ENCODE measurements at regions not wholly inside any gene's neighbourhood (a gene's known extent, or its start where the extent isn't known, plus 50 kb on each side); places are given as distances from the start of the nearest gene placed in this dataset. TPM values are rescaled to one million over a fixed set of nuclear protein-coding genes. Genes with fewer than 3 reads are reported as not detected.

- H4K20me1 ChIP-seq (ENCODE audit: insufficient read depth, low read length) = no peaks in the 10 kb centered on the region
- no peak overlapping the region for H3K4me3 ChIP-seq (replicated peaks in 1 of 3; ENCODE audit: low read depth in 2 of 3, low read length in 3 of 3)
- TF ChIP-seq CTCF (IDR thresholded peaks at IDR 0.05) = no peak
- Mint-ChIP-seq H3K27me3 (ENCODE audit: low read depth in 3 of 3) (peaks cover 0 to 4% (median 2%) of the 10 kb centered on the region in 3 donors), H3K9me3 (peaks cover 0 to 4% (median under 1%) of the 10 kb centered on the region in 7 donors), H3K4me1 (peaks cover 25% of the 10 kb centered on the region), H3K27ac (no peak overlapping the region), H3K36me3 (no peaks in the 10 kb centered on the region), H3K4me3 (no peak overlapping the region)
- no peak overlapping the region for H3K9ac ChIP-seq (ENCODE audit: insufficient read depth, low read length, poor library complexity, severe bottlenecking)
- WGBS (ENCODE audit: insufficient coverage) = 88% methylated on average over 1 of the region's 4 CpGs
- no peaks in the 10 kb centered on the region for H3K36me3 ChIP-seq (replicated peaks in 1 of 2; ENCODE audit: control insufficient read depth in 1 of 2, insufficient read depth in 2 of 2, low read length in 2 of 2)
- H3K4me1 ChIP-seq (ENCODE audit: control insufficient read depth in 1 of 2, insufficient read depth in 2 of 2, low read length in 2 of 2) = peaks cover 16 to 25% of the 10 kb centered on the region in 2 donors
- no peak overlapping the region for H3K4me2 ChIP-seq (replicated peaks; ENCODE audit: extremely low read depth, low read length, poor library complexity, severe bottlenecking)
- H3K79me2 ChIP-seq (ENCODE audit: insufficient read depth, low read length) = no peaks in the 10 kb centered on the region
- DNase-seq = no peak
- H3K27me3 ChIP-seq (ENCODE audit: control insufficient read depth in 2 of 2, insufficient read depth in 2 of 2, low read length in 2 of 2) = no peaks in the 10 kb centered on the region
- H2AFZ ChIP-seq (ENCODE audit: insufficient read depth, low read depth, low read length, poor library complexity, severe bottlenecking) = no peak overlapping the region
- intact Hi-C loops (cut with micrococcal nuclease) = loop anchor here in 1 of 2 donors (10.0 kb wide), 1 partner anchor 137 kb away; no protein-coding TSS in a partner anchor
- H3K9me3 ChIP-seq (replicated peaks in 1 of 2; ENCODE audit: control insufficient read depth in 1 of 2, insufficient read depth in 1 of 2, low read length in 2 of 2) = no peaks in the 10 kb centered on the region
- no peak overlapping the region for H3K27ac ChIP-seq (ENCODE audit: low read depth in 1 of 2, low read length in 2 of 2)
Measured at GRCh38 chr15:68001811-68002210, 52.3 kb upstream of the PIAS1 start.

GRCh38 chr15:68003297-68003696 is 50.8 kb upstream of the PIAS1 start:
- WGBS (ENCODE audit: insufficient coverage) = 82% methylated on average over 5 of the region's 6 CpGs
- Histone ChIP-seq H3K9ac (ENCODE audit: insufficient read depth, low read length, poor library complexity, severe bottlenecking) (no peak overlapping the region), H3K27ac (ENCODE audit: low read depth in 1 of 2, low read length in 2 of 2) (no peak overlapping the region), H3K4me2 (replicated peaks; ENCODE audit: extremely low read depth, low read length, poor library complexity, severe bottlenecking) (no peak overlapping the region), H2AFZ (ENCODE audit: insufficient read depth, low read depth, low read length, poor library complexity, severe bottlenecking) (no peak overlapping the region), H4K20me1 (ENCODE audit: insufficient read depth, low read length) (no peaks in the 10 kb centered on the region), H3K4me1 (ENCODE audit: control insufficient read depth in 1 of 2, insufficient read depth in 2 of 2, low read length in 2 of 2) (peaks cover 20 to 29% of the 10 kb centered on the region in 2 donors), H3K27me3 (ENCODE audit: control insufficient read depth in 2 of 2, insufficient read depth in 2 of 2, low read length in 2 of 2) (no peaks in the 10 kb centered on the region), H3K36me3 (replicated peaks in 1 of 2; ENCODE audit: control insufficient read depth in 1 of 2, insufficient read depth in 2 of 2, low read length in 2 of 2) (no peaks in the 10 kb centered on the region), H3K4me3 (replicated peaks in 1 of 3; ENCODE audit: low read depth in 2 of 3, low read length in 3 of 3) (no peak overlapping the region), H3K9me3 (replicated peaks in 1 of 2; ENCODE audit: control insufficient read depth in 1 of 2, insufficient read depth in 1 of 2, low read length in 2 of 2) (peaks cover 0 to 7% of the 10 kb centered on the region in 2 donors), H3K79me2 (ENCODE audit: insufficient read depth, low read length) (no peaks in the 10 kb centered on the region)
- Mint-ChIP-seq H3K27ac (no peak overlapping the region), H3K9me3 (peaks cover 0 to 10% (median 7%) of the 10 kb centered on the region in 7 donors), H3K4me3 (no peak overlapping the region), H3K4me1 (peaks cover 26% of the 10 kb centered on the region), H3K27me3 (ENCODE audit: low read depth in 3 of 3) (peaks cover 2 to 4% (median 2%) of the 10 kb centered on the region in 3 donors), H3K36me3 (peaks cover 4 to 9% of the 10 kb centered on the region in 2 donors)
- TF ChIP-seq CTCF (IDR thresholded peaks at IDR 0.05) = no peak
- DNase-seq = no peak
- intact Hi-C loops (cut with micrococcal nuclease) = loop anchor here in 1 of 2 donors (10.0 kb wide), 1 partner anchor 138 kb away; no protein-coding TSS in a partner anchor

Small RNAs in the stretch of these regions (small RNA-seq; reads per million reads assigned to genes)
- gene AC022254.1 (ENCODE audit: insufficient read length, low read depth) = not detected
